GM18502 (cell line): ENCODE measurements at regions not wholly inside any gene's neighbourhood (a gene's known extent, or its start where the extent isn't known, plus 50 kb on each side); places are given as distances from the start of the nearest gene placed in this dataset.
"Not testable (repeated sequence)": the region's sequence is repeated elsewhere in the genome, so short reads cannot be mapped to it uniquely, and the experiment has no call there.

ENCODE experiments used
- ATAC-seq: cut with Tn5 transposase; IDR thresholded peaks from one replicate; pipeline ENCODE4 v1.9.1; 2021; ENCODE audit warnings: mild to moderate bottlenecking; ENCODE audit not compliant: unreplicated experiment, poor library complexity

DNA sequence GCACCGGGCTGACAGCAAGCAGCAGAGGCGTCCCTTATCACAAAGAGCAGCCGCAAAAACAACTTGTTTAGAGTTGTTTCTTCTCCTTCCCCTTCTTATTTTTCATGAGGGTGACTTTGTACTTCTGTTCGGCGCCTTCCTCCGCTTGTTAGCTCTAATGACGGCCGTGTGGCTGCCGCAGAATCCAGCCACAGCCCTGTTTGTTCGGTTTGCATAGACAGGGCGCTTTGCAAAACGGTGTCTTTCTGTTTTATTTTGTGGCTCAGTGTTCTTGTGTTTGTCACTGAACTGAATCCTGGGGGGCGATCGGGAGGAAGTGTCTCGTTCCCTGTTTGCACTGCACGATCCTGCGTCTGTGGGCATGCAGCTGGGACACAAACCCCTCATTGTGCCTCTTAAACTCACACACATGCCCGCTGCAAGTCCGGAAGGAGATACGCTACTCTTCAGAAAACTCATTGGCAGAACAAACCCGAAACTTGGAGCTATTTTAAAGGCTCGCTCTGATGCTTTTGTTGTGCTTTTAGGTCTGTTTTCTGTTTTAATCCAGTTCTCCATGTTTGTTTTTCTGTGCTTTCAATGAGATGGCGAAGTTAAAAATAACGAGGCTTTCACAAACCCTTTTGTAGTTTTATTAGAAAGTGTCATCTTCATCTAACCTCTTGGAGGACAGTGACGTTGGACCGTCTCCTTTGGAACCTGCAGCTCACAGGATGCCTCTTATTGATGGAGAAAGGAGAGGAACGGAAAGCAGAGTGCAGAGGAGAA lies 213.9 kb downstream of the IRX2 start:
- ATAC-seq, result no peak

DNA sequence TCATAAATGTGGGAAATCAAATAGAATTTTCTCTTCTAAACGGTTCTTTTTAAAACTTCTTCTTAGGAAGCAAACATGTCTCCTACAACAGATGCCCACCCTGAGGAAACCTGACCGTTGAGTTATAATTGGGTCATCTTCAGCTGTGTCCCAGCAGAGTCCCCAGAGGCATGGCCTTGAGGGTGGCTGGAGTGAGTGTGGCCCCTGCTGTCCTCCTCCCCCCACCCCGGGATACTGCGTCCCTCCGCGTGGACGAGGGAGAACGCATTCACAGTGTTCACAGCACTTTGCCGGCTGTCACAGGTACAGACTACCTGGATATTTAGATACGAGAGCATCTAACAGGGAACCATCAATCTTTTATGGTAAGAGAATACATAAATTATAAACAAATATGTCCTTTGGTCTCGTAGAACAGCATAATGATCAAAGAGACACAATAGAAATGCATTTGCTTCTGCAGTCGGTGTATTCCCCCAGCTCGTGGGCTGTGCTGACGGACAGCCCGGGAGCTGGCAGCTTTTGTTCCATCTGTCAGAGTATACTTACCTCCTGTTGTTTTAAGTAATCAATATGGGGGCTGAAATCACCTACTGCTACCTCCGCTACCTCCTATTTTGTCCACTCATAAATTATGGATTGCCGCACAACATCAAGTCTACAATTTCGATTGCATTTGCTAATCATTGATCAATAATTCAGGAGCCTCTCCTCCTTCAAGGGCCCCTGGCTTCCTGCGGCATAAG lies 214.7 kb downstream of the IRX2 start:
- ATAC-seq, result no peak

DNA sequence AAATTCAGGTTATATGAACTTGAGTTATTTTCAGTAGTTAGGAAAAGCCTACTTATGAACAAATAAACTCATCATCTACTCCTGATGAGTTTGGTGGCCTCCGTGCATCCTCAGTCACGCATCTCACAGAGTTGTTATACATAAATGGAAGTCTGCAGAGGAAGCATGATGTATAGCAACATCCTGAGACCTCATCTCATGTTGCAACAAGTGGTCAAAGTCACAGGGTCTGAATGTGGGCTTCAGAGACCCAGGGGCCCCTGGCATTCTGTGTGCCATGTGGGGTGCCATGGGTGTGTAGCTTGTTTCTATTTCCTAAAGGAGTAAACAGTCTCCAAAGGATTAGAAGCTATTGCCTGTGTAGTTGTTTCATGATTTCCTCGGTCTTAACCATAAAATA lies 216.5 kb downstream of the IRX2 start:
- ATAC-seq, result no peak

DNA sequence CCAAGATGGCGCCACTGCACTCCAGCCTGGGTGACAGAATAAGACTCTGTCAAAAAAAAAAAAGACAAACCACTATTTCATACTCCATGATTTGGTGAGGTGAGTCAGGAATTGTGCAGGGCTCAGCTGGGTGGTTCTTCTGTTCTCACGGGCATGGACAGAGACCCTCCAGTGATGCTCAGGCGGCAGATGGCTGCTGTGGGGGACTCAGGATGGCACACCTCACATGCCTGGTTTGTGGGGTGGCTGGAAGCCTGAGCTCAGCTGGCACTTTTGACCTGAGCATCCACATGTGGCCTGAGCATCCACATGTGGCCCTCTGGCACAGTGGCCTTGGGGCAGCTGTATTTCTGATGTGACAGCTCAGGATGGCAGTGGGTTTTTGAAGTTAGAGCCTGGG lies 217.2 kb downstream of the IRX2 start:
- ATAC-seq, result no peak

DNA sequence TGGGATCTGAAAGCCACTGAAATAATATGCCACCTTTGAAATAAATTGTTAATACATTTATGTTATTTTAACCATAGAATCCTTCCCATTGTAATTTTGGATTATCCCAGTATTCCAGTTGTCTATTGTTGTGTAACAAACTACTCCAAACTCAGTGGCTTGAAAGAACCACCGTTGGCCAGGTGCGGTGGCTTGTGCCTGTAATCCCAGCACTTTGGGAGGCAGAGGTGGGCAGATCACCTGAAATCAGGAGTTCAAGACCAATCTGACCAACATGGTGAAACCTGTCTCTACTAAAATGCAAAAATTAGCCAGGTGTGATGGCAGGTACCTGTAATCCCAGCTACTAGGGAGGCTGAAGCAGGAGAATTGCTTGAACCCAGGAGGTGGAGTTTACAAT lies 217.6 kb downstream of the IRX2 start:
- not testable (repeated sequence) for ATAC-seq

DNA sequence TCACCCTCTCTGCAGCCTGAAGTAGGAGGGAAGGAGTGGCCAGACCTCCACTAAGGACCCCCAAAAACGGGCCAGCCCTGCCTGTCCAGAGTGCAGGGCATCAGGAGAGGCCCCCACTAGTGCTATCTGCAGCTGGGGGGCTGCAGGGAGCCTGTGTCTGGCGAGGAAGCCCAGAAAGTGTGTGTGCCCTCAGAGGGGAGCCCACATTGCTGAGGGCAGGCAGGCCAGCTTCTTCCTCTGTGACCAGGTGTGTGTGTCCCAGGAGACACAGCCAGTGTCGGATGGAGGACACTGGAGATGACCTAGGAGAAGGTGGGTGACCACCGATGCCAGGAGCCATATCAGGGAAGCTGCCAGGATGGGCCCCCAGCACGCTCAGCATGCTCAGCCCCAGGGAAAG lies 218.7 kb downstream of the IRX2 start:
- no peak for ATAC-seq

DNA sequence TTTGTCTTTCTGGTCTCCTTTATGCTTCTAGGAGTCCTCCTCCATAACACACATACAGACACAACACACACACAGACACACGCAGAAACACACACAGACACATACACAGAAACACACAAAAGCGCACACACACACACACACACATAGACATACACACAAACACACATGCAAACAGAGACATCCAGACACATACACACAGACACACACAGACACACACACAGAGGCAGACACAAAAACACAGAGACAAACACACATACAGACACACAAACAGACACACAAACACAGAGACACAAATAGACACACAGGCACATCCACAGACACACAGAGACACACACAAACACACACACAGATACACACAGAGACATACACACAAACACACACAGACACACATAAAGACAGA lies 220.2 kb downstream of the IRX2 start:
- ATAC-seq, result no peak

DNA sequence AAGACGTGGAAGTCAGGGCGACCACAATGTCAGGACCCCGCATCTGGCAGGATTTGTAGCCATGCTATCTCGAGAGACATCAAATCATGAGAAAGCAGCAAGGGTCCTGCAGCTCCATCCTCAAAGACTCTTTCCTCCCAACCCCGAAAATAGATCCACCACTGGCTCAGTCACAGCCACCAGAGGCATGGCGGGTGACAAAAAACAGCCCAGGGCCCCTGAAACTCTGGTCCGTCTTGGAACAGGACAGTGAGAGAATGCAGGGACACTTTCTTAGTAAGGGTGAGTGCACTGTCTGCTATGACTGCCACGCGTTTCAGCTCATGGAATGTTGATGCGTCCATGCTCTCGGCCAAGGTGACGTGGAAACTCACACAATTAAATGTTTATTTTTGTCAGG lies 220.9 kb downstream of the IRX2 start:
- no peak for ATAC-seq

DNA sequence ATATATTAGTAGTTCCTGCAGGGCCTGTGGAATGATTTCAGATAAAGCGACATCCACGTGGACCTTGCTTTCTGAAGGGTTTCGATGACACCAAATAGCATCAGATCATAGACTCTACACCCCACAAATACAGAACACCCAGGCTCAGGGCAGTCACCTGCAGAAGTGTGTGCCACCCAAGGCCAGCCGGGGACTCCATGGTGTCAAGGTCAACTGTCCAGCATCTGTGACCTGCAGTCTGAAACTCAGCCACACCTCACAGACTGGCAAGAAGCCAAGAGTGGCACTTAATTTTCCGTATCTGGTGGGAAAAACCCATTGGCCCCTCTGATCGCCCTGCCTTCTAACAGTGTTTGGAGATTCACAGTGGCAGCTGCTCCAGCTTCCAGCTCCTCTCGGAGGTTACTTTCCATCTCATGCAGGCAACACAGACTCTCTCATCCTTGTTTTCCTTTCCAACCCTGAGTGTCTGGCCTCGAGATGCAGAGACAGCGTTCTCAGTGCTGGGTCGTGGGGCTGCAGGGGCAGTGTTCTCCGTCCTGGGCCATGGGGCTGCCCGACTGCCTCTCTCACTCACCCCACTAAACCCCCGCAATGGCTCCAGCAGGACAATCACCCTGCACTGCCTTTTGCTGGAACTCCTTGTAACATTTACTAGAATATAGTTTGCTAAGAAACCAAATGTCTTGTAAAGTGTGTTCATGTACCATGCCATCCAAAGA lies 221.9 kb downstream of the IRX2 start:
- no peak for ATAC-seq

DNA sequence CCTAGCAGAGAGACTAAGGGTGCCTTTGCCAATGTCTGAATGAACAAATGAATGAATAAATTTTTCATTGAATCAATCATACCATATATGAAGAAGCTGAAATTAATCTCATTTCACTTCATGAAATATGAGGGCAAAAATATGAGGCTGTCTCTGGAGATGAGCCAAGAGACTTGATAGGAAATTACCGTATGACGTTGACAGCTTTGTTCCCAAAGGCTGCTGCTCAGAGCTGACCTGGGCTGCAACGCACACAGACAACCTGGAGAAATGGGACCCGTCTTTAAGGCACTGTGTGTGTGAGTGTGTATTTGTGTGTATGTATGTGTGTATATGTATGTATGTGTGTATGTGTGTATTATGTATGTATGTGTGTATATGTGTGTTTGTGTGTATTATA lies 226.1 kb downstream of the IRX2 start:
- ATAC-seq, result no peak

DNA sequence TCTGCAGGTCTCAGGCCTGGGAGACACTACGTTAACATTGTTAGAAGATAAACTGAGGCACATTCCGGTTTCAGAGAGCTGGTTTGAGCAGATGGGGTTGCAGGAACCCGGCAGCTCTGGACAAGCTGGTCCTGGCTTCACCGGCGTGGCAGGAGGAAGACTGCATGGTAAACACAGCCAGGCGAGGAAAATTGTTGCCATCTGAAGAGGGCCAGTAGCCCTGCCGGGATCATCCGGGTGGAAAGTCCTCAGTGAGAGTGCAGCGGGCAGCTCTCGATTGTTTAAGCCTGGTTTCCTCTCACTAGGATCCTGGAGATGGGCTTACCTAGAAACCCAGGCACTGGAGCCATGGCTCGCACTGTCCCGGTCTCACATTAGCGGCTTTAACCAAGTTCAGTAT lies 226.9 kb downstream of the IRX2 start:
- no peak for ATAC-seq

DNA sequence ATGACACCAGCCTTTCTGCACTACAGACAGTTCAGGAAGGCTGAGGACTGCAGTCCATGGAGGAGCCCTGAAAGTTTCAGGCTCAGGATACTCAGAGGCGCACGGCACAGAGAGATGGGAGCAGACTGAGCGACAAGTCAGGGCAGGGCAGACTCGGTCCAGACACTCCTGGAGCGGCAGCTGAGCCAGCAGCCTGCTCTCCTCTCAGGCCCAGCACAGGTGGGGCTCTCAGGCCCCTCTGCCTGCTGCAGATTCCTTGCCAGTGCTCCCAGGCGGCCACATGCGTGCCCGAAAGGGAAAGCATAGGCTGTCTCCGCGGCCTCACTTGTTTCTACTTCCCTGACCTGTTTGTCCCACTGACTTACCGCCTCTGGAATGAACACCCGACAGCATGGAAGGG lies 228.3 kb downstream of the IRX2 start:
- ATAC-seq, result no peak

DNA sequence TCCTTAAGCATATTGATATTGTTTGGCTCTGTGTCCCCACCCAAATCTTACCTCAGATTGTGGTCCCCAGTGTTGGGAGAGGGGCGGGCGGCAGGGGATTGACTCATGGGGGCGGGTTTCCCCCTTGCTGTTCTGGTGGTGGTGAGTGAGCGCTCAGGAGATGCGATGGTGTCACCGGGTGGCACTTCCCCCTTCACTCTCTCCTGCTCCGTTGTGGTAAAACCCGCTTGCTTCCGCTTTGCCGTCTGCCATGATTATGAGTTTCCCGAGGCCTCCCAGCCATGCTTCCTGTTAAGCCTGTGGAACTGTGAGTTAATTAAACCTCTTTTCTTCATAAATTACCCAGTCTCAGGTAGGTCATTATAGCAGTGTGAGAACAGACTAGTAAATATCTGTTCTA lies 229.1 kb downstream of the IRX2 start:
- ATAC-seq, result no peak

DNA sequence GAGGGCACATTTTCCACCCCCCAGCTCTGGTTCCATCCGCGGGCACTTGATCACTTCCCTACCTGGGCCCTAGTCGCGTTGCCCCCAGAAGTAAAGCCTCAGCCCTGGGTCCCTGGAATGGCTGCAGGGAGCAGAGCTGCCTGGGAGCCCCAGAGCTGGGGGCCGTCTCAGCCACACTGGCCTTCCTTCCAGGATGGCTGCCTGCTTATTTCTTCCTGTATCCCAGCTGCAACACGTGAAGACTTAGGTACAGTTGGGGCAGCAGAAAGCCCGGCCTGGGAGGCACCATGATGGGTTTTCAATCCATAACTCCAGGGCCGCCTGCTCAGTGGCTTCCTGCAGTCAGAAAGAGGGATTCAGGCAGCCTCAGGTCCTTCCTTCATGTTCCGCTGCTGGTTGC lies 232.3 kb downstream of the IRX2 start:
- ATAC-seq, result no peak

DNA sequence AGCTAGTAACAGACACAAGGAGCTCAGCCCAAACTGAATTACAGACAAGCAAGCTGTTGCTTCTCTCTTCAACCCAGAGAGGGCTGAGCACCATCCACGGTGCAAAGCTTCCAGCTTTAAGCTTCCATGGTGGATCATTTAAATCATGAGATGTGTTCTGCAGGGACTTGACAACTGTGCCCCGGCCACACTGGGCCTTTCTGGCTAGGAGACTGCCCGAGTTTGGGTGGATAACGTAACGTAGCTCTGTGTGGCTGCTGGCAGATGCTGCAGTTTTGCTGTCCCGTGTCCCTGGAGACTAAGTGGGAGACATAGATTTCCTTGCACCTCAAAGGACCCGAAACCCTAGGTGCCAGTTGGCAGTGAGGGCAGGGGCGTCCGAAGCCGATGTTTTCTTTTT lies 234.0 kb downstream of the IRX2 start:
- ATAC-seq, result no peak

DNA sequence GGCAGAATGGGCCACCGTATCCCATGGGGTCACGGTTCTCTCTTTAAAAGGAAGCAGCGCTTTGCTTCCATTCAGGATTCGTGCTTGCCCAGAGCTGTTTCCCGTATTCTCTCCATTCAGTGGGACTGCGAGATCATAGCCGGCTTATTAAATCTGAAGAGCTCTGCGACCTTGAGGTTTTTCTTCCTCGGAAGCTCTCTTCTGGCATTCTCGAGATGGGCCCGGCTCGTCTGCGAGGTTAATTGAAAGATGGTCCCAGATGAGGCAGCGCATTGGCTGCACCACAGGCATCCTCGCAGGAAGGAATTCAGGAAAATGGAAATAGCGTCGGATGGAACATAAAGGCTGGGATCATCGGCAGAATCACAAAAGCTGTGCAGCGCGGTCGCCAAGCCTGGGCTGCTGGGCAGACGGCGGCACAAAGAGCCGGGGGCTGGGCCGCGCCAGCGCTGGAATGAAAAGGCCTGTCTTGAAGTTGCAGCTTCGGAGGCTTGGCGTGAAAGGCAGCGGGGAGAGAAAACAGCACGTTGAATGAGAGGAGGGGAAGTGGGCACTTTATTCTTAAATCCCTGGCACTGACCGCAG lies 236.2 kb downstream of the IRX2 start:
- ATAC-seq, result no peak

DNA sequence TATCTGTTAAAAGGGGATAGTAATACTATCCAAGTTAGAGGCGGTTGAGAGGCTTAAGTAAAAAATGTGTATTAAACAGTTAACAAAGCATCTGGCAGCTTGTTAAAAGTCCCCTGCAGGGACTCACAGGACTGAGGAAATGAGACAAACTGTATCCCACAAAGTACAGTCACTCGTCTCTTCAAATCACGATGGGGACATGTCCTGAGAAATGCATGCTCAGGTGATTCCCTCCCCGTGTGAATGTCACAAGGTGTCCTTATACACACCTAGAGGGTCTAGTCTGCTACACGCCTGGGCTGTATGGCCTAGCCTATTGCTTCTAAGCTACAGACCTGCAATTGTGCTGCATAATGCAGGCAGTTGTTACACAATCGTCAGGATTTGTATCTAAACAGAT lies 237.0 kb downstream of the IRX2 start:
- ATAC-seq, result no peak

DNA sequence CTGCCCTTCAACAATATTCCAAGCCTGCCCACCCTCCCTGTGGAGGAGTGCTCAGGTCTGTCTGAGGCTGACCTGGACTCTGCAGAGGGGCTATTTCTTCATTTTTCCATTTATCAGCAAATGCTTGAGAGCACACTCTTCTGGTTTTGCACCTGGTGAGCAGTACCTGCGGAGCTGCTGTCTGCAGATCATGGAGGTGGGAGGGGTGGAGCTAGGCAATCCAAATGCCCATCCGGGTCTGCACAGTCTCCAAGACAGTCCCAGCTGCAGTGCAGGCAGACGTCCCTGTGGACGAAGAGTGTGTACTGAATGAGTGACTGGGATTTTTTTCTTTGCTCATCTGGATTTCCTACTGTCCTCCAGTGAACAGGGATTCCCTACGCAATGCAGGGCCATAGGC lies 239.8 kb downstream of the IRX2 start:
- no peak for ATAC-seq

DNA sequence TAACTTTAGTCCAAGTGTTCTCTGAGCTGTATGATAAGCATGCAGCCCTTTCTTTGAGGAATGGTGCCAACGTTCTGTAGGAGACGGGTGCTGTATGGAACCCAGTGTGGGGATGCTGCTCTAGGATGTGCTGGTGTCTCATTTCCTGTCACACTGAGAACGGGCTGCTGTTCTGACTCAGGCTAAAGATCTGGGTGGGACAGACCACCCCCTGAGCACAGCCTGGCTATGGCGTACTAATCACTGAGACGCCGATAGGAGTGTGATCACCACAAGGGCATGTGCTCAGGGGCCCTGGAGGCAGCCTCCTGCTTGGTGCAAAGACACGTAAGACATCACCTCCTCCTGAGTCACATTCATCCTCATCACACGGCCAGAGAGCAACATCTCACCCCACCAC lies 240.4 kb downstream of the IRX2 start:
- no peak for ATAC-seq

DNA sequence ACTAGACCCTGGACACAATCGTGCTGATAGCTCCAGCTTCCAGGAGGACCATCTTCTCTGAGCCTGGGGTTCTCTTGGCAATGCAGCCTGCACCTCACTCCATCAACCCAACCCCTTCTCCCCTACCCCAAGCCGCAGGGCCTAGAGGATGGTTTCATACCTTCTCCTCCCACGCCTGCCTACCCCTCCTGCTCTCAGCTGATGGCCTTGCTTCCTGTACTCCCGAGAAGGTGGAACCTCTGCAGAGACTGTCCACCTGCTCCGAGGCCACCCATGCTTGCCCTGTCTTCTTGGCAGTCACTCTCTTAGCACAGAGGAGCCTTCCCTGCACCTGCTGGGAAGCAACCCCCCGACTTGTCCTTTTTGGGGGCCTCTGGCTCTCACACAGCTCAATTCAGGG lies 241.9 kb downstream of the IRX2 start:
- ATAC-seq, result no peak

DNA sequence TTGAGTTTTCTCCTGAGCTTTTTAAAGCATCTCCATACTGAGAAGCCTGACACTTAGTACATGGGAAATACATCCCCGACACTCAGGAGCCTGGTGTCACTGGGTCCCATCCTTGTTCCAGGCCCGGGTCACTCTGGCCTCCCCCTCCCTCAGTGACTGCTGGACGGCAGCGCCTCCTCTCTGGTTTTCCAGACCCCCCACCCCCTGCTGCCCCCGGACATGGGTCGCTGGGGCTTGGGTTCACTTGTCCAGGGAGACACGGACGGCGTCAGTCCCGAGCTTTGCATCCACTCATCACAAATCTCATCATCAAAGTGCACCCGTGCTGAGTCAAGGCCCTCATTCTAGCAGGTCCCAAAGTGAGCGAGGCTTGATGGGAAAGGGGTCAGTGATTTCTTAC lies 243.0 kb downstream of the IRX2 start:
- no peak for ATAC-seq
